ENCODE measurements at regions not wholly inside any gene's neighbourhood (a gene's known extent, or its start where the extent isn't known, plus 50 kb on each side); places are given as distances from the start of the nearest gene placed in this dataset.
"Not testable (repeated sequence)": the region's sequence is repeated elsewhere in the genome, so short reads cannot be mapped to it uniquely, and the experiment has no call there.

DNA sequence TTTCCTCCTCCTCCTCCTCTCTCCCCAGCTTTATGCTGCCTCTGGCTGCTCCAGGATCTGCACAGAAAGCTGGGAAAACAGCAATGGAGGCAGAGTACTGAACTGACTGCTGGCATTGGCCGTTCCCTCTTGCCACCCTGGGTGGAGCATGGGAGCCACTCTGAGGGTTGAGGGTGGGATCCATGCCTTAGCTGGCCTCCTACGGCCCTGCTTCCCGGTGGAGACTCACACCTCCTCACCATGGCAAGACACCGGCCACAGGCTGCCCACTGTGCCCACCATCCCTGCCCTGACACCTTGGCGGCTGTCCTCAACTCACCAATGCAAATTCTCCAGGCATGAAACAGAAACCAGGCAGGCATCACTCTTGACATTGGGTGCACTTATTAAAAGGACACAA lies 832.3 kb upstream of the ID2 start:
- H3K9me3 Mint-ChIP-seq: no peaks in the 10 kb centered on the region
- H3K4me1 Mint-ChIP-seq (ENCODE audit: low read depth): peaks cover 9% of the 10 kb centered on the region
- no peaks in the 10 kb centered on the region for H3K36me3 Mint-ChIP-seq (ENCODE audit: low read depth)
- peaks cover 2% of the 10 kb centered on the region for H3K27me3 Mint-ChIP-seq
- intact Hi-C loops (cut with micrococcal nuclease): no loop called here
- no peak overlapping the region for H3K27ac Mint-ChIP-seq
- H3K4me3 Mint-ChIP-seq: no peak overlapping the region

DNA sequence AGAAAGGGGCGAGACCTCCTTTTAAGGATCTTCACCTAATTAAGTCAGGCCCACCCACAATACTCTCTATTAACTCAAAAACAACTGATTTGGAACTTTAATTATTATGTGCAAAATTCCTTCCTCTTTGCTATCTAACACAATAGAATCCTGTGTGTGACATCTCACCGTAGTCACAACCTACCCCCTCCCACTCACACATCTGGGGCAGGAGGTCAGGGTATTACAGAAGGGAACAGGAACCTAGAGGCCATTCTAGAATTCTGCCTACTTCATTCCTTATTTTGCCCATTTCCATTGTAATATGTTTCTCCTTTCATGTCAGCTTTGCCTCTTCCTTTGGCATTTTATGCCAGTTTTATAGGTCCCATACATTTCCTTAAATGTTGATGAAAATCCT lies 829.3 kb upstream of the ID2 start:
- intact Hi-C loops (cut with micrococcal nuclease): no loop called here

DNA sequence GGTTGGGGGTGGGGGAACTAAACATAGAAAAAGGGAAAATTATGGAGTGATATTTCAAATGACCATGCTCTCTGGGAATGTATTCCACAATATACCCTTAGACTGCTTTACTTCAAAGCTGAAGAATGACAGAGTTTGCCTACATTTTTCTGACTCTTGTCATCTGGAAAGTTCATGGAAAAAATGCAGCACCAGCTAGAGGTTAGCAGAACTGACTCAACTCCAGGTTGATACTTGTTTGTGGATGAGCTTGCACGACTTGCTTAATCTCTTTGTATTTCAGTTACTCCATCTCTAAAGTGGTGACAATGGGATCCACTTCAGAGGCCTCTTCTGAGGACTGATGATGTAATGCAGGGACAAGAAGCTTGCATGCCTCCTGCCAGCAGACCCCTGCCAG lies 824.0 kb upstream of the ID2 start:
- Mint-ChIP-seq H3K9me3 (no peaks in the 10 kb centered on the region), H3K4me3 (no peak overlapping the region), H3K27ac (no peak overlapping the region), H3K27me3 (no peaks in the 10 kb centered on the region), H3K36me3 (ENCODE audit: low read depth) (no peaks in the 10 kb centered on the region), H3K4me1 (ENCODE audit: low read depth) (peaks cover 2% of the 10 kb centered on the region)
- intact Hi-C loops (cut with micrococcal nuclease): no loop called here

More for the DNA sequence above, 829.3 kb upstream of the ID2 start:
- no peak overlapping the region for H3K27ac Mint-ChIP-seq
- peaks cover 9% of the 10 kb centered on the region for H3K4me1 Mint-ChIP-seq (ENCODE audit: low read depth)
- no peaks in the 10 kb centered on the region for H3K9me3 Mint-ChIP-seq
- H3K36me3 Mint-ChIP-seq (ENCODE audit: low read depth): no peaks in the 10 kb centered on the region
- no peak overlapping the region for H3K4me3 Mint-ChIP-seq
- no peaks in the 10 kb centered on the region for H3K27me3 Mint-ChIP-seq

DNA sequence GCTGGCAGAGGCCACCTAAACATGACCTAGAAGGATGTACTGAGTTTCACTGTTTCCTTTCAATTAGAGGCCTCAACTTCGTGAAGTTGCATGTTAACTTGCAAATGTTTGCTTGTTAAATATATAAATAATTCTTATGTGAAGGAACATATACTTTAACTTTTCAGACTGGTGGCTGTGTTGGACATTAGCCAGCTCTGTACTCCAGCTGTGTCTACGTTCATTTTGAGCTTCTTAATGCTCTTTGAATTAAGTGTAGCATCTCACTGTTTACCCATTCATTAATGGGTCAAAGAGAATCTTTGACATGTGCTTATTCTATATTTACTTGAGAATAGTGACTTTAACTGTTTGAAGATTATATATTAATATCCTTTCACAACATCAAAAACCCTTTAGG lies 823.2 kb upstream of the ID2 start:
- H3K36me3 Mint-ChIP-seq (ENCODE audit: low read depth): no peaks in the 10 kb centered on the region
- intact Hi-C loops (cut with micrococcal nuclease): no loop called here
- H3K4me3 Mint-ChIP-seq: no peak overlapping the region
- no peaks in the 10 kb centered on the region for H3K9me3 Mint-ChIP-seq
- no peaks in the 10 kb centered on the region for H3K27me3 Mint-ChIP-seq
- H3K4me1 Mint-ChIP-seq (ENCODE audit: low read depth): no peaks in the 10 kb centered on the region
- H3K27ac Mint-ChIP-seq: no peak overlapping the region

DNA sequence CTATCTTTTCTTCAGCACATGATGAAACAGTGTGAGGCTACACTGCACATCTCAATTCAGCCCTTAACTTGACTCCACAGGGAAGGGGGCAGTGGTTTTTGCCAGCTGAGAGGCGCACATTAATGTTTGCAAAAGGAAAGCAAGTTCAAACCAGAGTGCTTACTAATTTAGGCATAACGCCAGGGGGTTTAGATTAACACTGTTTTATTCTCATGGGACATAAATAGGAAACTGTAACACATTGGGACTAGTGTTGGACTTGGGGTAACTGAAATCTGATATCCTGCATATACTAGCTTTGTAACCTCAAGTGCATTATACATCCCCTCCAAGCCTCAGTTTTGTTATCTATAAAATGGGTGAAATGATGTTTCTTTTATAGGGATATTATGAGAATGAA lies 821.2 kb upstream of the ID2 start:
- Mint-ChIP-seq H3K9me3 (no peaks in the 10 kb centered on the region), H3K27me3 (no peaks in the 10 kb centered on the region), H3K4me3 (no peak overlapping the region), H3K36me3 (ENCODE audit: low read depth) (no peaks in the 10 kb centered on the region), H3K27ac (no peak overlapping the region), H3K4me1 (ENCODE audit: low read depth) (no peaks in the 10 kb centered on the region)
- intact Hi-C loops (cut with micrococcal nuclease): no loop called here

DNA sequence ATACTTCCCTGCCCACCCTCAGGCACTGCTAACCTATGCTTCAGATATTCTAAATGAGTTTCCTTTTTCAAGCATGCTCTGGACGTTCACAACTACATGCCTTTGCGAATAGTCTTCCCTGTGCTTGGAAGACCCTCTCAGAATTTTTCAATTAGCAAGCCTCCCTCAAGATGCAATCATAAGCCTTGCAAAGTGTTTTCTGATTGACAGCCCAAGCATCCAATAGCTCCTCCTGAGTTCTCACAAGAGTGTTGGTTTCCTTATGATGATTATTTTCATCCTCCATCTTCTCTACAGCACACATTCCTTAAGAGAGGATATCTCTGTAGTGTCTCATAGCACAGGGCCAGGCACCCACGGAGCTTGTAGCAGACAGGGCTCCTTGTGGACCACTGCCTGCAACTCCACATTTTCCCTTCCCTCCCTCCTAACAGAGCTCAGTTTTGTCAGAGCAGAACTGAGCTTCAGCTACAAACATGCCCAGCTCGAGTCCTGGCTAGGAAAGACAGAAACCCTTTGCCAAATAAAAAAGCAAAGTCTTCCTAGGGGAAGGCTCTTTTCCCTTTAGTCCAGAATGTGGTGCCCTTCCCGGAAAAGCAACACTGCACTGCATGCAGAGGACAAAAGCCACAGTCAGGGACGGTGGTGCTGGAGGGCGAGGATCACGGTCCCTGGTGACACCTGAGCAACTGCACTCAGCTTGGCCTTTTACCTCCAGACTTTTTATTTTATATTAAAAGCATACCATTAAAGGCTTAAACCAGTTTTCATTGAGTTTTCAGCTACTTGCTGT lies 819.8 kb upstream of the ID2 start:
- Mint-ChIP-seq H3K9me3 (no peaks in the 10 kb centered on the region), H3K4me3 (no peak overlapping the region), H3K36me3 (ENCODE audit: low read depth) (no peaks in the 10 kb centered on the region), H3K4me1 (ENCODE audit: low read depth) (no peaks in the 10 kb centered on the region), H3K27ac (no peak overlapping the region), H3K27me3 (no peaks in the 10 kb centered on the region)
- intact Hi-C loops (cut with micrococcal nuclease): no loop called here

DNA sequence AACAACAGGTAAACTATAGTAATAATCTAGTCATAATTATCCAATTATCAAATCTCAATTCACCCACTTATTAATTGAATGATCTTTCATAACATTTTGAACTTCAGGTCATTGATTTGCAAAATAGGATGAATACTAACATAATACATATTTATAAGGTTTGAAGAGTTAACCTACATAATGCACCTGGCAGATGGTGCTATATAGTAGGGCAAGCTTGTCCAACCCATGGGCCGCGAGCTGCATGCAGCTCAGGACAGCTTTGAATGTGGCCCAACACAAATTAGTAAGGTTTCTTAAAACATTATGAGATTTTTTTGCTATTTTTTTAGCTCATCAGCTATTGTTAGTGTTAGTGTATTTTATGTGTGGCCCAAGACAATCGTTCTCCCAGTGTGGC lies 815.8 kb upstream of the ID2 start:
- no peak overlapping the region for H3K4me3 Mint-ChIP-seq
- intact Hi-C loops (cut with micrococcal nuclease): no loop called here
- no peaks in the 10 kb centered on the region for H3K9me3 Mint-ChIP-seq
- no peaks in the 10 kb centered on the region for H3K36me3 Mint-ChIP-seq (ENCODE audit: low read depth)
- H3K27me3 Mint-ChIP-seq: no peaks in the 10 kb centered on the region
- H3K4me1 Mint-ChIP-seq (ENCODE audit: low read depth): no peaks in the 10 kb centered on the region
- no peak overlapping the region for H3K27ac Mint-ChIP-seq

DNA sequence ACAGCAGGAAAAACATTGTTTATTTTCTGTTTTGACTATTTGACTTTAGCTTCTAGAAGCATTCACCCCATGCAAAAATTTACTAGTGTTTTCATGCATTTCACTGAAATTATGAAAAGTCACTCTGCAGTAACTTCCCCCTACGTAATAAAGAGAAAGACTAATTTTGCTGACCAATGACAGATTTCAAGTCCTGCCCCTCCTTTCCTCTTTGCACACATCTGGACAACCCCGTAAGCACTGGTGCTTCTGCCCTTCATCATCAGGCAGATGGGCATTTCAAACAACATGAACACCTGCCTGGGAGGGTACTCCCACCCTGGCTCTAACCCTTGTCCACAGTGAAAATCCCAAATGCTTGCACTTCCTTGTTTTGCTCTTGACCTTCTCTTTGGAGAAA lies 815.0 kb upstream of the ID2 start:
- no peaks in the 10 kb centered on the region for H3K4me1 Mint-ChIP-seq (ENCODE audit: low read depth)
- intact Hi-C loops (cut with micrococcal nuclease): no loop called here
- H3K27ac Mint-ChIP-seq: no peak overlapping the region
- no peaks in the 10 kb centered on the region for H3K36me3 Mint-ChIP-seq (ENCODE audit: low read depth)
- no peaks in the 10 kb centered on the region for H3K27me3 Mint-ChIP-seq
- H3K4me3 Mint-ChIP-seq: no peak overlapping the region
- H3K9me3 Mint-ChIP-seq: no peaks in the 10 kb centered on the region

DNA sequence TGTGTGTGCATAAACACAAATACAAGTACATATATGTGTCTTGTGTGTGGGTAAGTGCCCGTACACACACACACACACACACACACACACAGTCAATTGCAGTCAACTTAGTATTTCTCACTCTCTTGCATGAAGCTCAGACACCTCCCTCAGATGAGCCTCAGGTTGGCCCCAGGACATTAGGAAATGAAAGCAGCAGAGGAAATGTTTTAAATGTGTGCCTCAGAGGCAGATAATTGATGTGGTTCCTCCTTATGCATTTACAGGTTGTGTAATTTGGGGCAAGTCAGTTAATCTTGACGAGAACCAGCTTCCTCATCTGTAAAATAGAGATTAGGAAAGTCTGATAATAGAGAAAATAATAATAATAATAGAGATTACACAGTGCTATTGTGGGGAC lies 814.0 kb upstream of the ID2 start:
- no peak overlapping the region for H3K27ac Mint-ChIP-seq
- no peak overlapping the region for H3K4me3 Mint-ChIP-seq
- H3K4me1 Mint-ChIP-seq (ENCODE audit: low read depth): no peaks in the 10 kb centered on the region
- no peaks in the 10 kb centered on the region for H3K36me3 Mint-ChIP-seq (ENCODE audit: low read depth)
- no peaks in the 10 kb centered on the region for H3K9me3 Mint-ChIP-seq
- H3K27me3 Mint-ChIP-seq: no peaks in the 10 kb centered on the region
- intact Hi-C loops (cut with micrococcal nuclease): no loop called here

DNA sequence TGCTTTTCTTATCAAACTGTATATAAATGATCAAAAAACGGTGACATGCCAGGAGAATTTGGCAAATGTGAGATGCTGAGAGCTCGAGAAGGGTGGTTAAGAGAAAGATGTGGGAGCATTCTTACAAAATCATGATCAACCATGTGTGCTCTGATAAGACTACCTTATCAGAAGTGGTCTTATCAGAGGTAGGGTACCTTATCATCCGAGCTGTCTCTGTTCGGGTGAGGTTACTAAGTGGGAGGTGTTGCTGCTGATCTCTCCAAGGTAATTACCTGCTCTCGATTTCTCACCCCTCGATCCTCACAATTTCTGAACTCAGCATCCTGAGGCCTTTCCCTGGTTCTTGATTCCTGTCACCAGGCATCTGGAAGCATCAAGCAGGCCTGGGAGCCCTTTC lies 813.0 kb upstream of the ID2 start:
- Mint-ChIP-seq H3K27ac (no peak overlapping the region), H3K9me3 (no peaks in the 10 kb centered on the region)

DNA sequence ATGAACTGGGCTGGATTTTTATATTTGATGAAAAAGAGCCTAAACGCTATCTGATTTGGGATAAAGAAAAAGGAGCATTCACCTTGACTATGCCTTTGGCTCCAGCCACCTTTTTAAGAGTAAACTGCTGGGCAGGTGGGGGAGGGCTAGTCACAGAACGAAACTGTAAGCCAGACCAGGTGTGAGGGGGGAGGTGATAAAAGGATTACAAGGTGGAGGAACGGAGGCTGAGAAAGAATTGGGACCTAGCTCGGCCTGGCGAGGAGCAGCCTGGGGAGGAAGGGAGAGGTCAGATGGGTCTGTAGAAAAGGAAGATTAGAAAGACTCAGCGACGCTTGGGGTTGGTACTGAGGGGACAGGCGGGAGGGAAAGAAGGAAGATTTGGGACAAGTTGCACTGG lies 805.4 kb upstream of the ID2 start:
- H3K27ac Mint-ChIP-seq; H3K4me3 Mint-ChIP-seq; H3K4me1 Mint-ChIP-seq (ENCODE audit: low read depth); H3K9me3 Mint-ChIP-seq; H3K36me3 Mint-ChIP-seq (ENCODE audit: low read depth); intact Hi-C loops (cut with micrococcal nuclease); H3K27me3 Mint-ChIP-seq: not testable (repeated sequence)

More for the DNA sequence above, 813.0 kb upstream of the ID2 start:
- Mint-ChIP-seq H3K4me1 (ENCODE audit: low read depth) (no peaks in the 10 kb centered on the region), H3K4me3 (no peak overlapping the region), H3K36me3 (ENCODE audit: low read depth) (no peaks in the 10 kb centered on the region), H3K27me3 (no peaks in the 10 kb centered on the region)
- intact Hi-C loops (cut with micrococcal nuclease): no loop called here

DNA sequence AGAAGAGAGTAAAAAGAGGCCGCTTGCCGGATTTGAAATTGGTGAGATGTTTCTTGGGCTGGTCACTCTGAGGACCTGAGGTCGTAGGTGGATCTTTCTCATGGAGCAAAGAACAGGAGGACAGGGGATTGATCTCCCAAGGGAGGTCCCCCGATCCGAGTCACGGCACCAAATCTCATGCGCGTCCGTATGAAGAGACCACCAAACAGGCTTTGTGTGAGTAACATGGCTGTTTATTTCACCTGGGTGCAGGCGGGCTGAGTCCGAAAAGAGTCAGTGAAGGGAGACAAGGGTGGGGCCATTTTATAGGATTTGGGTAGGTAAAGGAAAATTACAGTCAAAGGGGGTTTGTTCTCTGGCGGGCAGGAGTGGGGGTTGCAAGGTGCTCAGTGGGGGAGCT lies 803.6 kb upstream of the ID2 start:
- H3K27ac Mint-ChIP-seq; H3K36me3 Mint-ChIP-seq (ENCODE audit: low read depth); H3K4me3 Mint-ChIP-seq; intact Hi-C loops (cut with micrococcal nuclease); H3K9me3 Mint-ChIP-seq: not testable (repeated sequence)
- H3K27me3 Mint-ChIP-seq: peaks cover 14% of the 10 kb centered on the region
- H3K4me1 Mint-ChIP-seq (ENCODE audit: low read depth): peaks cover 14% of the 10 kb centered on the region

DNA sequence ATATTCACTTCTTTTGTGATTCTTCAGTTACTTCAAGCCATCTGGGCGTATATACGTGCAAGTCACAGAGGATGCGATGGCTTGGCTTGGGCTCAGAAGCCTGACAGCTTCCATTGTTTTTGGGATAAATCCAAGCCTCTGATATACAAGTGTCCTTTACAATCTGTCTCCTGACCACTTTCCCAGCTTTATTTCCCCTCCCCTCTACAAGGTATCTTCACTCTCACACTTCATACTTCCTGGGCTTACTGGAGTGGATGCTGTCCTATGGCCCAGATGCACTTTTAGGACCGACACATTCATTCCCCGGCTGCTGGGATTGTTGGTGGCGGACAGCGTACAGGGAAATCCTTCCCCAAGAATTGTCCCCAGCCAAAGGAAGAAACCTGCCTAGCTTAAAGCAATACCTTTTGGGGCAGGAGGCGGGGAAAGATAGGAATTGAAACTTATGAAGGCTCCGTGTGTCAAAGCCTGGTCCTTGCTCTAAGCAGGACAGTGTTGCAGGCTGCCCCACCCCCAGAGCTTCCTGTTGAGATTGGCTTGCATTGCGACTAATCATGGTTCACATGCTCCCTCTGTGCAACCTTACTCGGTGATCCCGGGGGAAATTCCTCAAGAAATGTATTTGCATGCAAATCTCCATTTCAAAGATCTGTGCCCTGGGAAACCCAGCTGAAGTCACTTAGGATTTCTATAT lies 802.9 kb upstream of the ID2 start:
- intact Hi-C loops (cut with micrococcal nuclease): no loop called here
- no peak overlapping the region for H3K27ac Mint-ChIP-seq
- H3K9me3 Mint-ChIP-seq: no peaks in the 10 kb centered on the region
- no peaks in the 10 kb centered on the region for H3K36me3 Mint-ChIP-seq (ENCODE audit: low read depth)
- peaks cover 14% of the 10 kb centered on the region for H3K4me1 Mint-ChIP-seq (ENCODE audit: low read depth)
- no peak overlapping the region for H3K4me3 Mint-ChIP-seq
- H3K27me3 Mint-ChIP-seq: peaks cover 14% of the 10 kb centered on the region

DNA sequence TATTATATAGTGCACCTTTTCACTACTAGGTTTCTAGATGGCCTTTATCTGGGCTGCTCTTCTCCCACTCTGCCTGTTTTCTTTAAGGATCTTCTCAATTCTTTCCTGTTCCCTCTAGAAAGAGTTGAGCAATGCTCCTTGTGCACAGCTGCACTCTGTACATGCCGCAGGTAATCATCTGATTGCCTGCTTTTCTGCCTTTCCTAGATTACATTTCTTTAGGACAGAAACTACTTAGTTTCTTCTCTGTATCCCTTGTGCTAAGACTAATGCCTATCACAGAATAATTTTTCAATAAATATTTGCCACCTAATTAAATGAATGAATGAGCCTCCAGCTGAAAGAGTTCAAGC lies 802.4 kb upstream of the ID2 start:
- Mint-ChIP-seq H3K9me3 (no peaks in the 10 kb centered on the region), H3K4me3 (no peak overlapping the region), H3K27ac (no peak overlapping the region), H3K36me3 (ENCODE audit: low read depth) (no peaks in the 10 kb centered on the region), H3K27me3 (peaks cover 14% of the 10 kb centered on the region), H3K4me1 (ENCODE audit: low read depth) (peaks cover 14% of the 10 kb centered on the region)
- intact Hi-C loops (cut with micrococcal nuclease): no loop called here

DNA sequence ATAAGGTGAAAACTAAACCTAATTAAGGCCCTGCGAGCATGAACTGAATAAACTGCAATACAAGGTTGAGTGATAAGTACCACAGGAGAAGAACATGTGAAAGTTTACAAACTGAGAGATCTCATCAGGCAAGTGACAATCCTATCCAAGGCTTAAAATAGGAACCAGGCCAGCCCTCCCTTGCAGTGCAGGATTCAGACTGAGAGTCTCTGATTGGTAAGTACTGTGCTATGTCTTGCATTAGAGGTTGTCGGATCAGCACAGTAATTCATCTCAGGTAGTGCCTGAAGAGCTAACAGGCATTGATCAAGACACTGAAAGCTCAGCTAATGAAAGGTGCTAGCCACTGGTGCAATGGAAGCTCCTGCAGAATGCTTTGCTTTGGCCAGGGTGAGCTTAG lies 801.7 kb upstream of the ID2 start:
- no peak overlapping the region for H3K27ac Mint-ChIP-seq
- no peaks in the 10 kb centered on the region for H3K36me3 Mint-ChIP-seq (ENCODE audit: low read depth)
- H3K4me1 Mint-ChIP-seq (ENCODE audit: low read depth): peaks cover 14% of the 10 kb centered on the region
- no peaks in the 10 kb centered on the region for H3K9me3 Mint-ChIP-seq
- H3K27me3 Mint-ChIP-seq: peaks cover 14% of the 10 kb centered on the region
- H3K4me3 Mint-ChIP-seq: no peak overlapping the region
- intact Hi-C loops (cut with micrococcal nuclease): no loop called here

Data from dendritic cell treated with granulocyte-macrophage colony-stimulating factor and Interleukin-4, amounts not matched to agents 40 ng/mL and 50 ng/mL, for 4 days (primary cell).